ENCODE measurements at regions not wholly inside any gene's neighbourhood (a gene's known extent, or its start where the extent isn't known, plus 50 kb on each side); places are given as distances from the start of the nearest gene placed in this dataset.

DNA sequence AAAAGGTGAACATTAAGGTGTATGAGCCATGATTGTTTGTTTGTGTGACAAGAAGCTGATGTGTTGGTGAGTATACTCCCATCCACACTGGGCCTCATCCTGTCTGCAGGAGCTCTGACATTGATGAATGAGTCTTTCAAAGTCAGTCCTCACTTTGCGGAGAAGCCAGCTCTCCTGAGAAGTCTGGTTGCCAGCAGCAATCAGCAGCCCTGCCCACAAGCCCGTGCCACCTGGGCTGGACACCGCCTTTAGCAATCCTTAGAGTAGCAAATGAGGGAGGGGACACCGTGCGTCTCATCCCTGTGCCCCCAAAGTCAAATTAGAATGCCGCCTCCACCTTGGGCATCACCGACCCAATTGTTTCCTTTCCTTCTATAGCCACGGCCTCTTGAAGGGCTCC lies 174.8 kb upstream of the NECTIN1 start:
- CTCF ChIA-PET = interaction anchor here (1.2 to 1.4 kb wide), 3 partner anchors 10 to 32 kb away, joined by 4 to 5 read pairs (median 4); no protein-coding TSS in a partner anchor
- DNase-seq (ENCODE audit: extremely low spot score) = no peak
- TF ChIP-seq, protein P1, sequence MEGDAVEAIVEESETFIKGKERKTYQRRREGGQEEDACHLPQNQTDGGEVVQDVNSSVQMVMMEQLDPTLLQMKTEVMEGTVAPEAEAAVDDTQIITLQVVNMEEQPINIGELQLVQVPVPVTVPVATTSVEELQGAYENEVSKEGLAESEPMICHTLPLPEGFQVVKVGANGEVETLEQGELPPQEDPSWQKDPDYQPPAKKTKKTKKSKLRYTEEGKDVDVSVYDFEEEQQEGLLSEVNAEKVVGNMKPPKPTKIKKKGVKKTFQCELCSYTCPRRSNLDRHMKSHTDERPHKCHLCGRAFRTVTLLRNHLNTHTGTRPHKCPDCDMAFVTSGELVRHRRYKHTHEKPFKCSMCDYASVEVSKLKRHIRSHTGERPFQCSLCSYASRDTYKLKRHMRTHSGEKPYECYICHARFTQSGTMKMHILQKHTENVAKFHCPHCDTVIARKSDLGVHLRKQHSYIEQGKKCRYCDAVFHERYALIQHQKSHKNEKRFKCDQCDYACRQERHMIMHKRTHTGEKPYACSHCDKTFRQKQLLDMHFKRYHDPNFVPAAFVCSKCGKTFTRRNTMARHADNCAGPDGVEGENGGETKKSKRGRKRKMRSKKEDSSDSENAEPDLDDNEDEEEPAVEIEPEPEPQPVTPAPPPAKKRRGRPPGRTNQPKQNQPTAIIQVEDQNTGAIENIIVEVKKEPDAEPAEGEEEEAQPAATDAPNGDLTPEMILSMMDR (IDR thresholded peaks at IDR 0.05; ENCODE audit: control extremely low read depth, extremely low read depth, low read depth, missing control alignments) = no peak
- POLR2A ChIA-PET = no interaction called here

DNA sequence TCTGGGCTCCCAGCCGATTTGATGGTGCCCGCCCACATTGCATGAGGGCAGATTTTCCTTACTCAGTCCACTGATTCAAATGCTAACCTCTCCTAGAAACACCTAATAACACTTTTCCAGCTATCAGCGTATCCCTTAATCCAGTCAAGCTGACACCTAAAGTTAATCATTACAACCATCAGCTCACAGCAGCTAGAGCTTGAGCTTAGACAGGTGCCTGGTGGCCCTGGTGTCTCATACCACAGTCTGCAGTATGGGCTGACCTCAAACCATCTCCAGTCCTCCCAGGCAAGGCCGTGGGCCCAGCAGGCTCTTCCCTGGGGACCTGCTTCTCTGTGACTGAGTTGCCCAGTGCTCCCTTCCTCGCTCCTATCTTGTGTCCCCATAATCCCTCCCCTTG lies 174.4 kb upstream of the NECTIN1 start:
- TF ChIP-seq, protein P1 (IDR thresholded peaks at IDR 0.05; ENCODE audit: control extremely low read depth, extremely low read depth, low read depth, missing control alignments) = no peak
- ChIA-PET CTCF (interaction anchor here (1.2 to 1.4 kb wide), 3 partner anchors 11 to 31 kb away, joined by 4 to 5 read pairs (median 4); no protein-coding TSS in a partner anchor), POLR2A (no interaction called here)
- no peak for DNase-seq (ENCODE audit: extremely low spot score)

DNA sequence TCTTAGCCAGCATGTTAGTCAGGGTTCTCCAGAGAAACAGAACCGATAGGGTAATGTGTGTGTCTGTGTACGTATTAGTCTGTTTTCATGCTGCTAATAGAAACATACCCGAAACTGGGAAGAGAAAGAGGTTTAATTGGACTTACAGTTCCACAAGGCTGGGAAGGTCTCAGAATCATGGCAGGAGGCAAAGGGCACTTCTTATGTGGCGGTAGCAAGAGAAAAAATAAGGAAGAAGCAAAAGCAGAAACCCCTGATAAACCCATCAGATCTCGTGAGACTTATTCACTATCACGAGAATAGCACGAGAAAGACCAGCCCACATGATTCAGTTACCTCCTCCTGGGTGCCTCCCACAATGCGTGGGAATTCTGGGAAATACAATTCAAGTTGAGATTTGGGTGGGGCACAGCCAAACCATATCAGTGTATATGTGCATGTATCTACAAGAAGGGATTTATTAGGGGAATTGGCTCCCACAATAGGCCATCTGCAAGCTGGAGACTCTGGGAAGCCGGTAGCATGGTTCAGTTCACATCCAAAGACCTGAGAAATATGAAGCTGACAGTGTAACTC lies 173.7 kb upstream of the NECTIN1 start:
- CTCF ChIA-PET = interaction anchor here (1.2 to 1.4 kb wide), 2 partner anchors 11 to 12 kb away, joined by 4 to 5 read pairs; no protein-coding TSS in a partner anchor
- TF ChIP-seq, protein P1 (IDR thresholded peaks at IDR 0.05; ENCODE audit: control extremely low read depth, extremely low read depth, low read depth, missing control alignments) = no peak
- DNase-seq (ENCODE audit: extremely low spot score) = no peak
- POLR2A ChIA-PET = no interaction called here

DNA sequence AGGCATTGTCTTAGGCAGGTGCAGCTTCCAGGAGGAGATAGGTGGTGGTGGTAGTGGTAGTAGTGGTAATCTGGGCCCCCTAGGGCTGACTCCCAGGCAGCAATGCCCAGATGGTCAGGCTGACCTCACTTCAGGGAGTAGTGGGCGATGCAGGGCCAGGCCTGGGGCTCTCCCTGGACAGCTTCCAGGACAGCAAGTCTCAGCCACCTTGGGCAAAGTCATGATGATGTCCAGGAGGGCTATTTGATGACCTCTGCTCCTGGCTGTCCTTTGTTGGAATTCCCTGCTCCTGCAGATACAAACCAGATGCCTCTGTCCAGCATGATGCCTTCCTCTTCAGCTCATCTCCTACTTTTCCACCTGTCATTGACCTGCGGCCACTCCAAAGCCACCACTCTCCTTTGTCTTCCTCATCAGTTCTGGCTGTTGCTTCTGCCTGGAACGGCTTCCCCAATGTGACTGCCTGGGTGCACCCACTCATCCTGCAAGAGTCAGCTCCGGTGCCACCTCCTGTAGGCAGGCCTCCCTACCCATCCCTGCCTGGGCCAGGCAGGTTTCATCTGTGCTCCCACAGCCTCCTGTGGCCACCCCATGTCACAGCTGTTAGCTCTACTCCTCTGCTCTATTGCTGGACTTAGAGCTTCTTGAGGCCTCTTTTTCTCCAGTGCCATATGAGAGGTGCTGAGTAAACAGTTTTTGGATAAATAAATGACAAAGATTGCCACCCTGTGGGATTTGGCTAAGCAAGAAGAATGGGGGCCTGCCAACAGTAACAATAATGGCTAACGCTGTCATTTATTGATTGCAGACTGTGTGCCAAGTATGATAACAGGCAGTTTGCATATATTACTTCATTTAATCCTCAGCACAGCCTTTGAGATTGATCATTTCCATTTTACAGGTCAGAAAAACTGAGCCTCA lies 172.9 kb upstream of the NECTIN1 start:
- DNase-seq (ENCODE audit: extremely low spot score) = no peak
- POLR2A ChIA-PET = no interaction called here
- CTCF ChIA-PET = interaction anchor here (1.2 kb wide), 1 partner anchor 18 kb away, joined by 3 read pairs; no protein-coding TSS in a partner anchor
- TF ChIP-seq, protein P1 (IDR thresholded peaks at IDR 0.05; ENCODE audit: control extremely low read depth, extremely low read depth, low read depth, missing control alignments) = no peak

DNA sequence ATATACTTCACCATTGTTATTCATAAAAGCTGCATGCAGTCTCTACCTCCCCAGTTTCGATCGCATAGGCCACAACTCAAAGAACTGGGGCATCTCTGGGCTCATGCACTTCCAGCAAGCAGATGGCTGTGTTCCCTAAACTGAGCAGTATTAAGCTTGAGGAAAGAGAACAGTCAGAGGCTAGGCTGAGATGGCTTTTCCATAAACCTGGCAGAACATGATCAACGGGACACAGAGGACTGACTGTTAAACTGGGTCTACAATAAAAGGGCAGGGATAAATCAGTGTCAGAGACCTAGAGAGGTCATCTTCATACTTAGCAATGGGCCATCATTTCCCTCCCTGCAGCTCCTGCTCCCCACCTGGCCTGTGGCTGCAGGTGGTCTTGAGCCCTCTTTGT lies 171.0 kb upstream of the NECTIN1 start:
- TF ChIP-seq, protein P1 (IDR thresholded peaks at IDR 0.05; ENCODE audit: control extremely low read depth, extremely low read depth, low read depth, missing control alignments) = no peak
- CTCF ChIA-PET = no interaction called here
- POLR2A ChIA-PET = no interaction called here
- no peak for DNase-seq (ENCODE audit: extremely low spot score)

DNA sequence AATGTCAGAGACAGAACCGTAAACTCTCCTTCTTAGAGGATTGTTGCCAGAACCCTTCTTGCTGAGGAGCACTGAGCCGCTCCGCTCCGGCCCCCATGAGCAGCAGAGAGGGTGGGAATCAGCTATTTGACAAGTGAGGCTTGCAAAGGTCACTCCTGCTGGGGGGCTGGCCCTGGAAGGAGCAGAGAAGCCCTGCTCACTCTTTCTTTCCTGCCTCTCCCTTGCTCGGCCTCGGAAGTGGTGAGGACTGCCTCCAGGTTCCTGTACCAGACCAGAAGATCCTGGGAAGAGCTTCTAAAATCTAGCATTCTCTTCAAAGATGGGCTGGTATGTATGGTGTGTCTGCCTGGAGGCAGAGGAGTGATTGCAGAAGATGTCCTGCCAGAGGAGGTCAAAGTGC lies 168.6 kb upstream of the NECTIN1 start:
- CTCF ChIA-PET = interaction anchor here (0.6 to 1.2 kb wide), 3 partner anchors 23 to 169 kb away, joined by 3 read pairs; partner anchors contain the start of gene NECTIN1
- POLR2A ChIA-PET = no interaction called here
- TF ChIP-seq, protein P1 (IDR thresholded peaks at IDR 0.05; ENCODE audit: control extremely low read depth, extremely low read depth, low read depth, missing control alignments) = no peak
- DNase-seq (ENCODE audit: extremely low spot score) = no peak
